ENCODE measurements at regions not wholly inside any gene's neighbourhood (a gene's known extent, or its start where the extent isn't known, plus 50 kb on each side); places are given as distances from the start of the nearest gene placed in this dataset.

DNA sequence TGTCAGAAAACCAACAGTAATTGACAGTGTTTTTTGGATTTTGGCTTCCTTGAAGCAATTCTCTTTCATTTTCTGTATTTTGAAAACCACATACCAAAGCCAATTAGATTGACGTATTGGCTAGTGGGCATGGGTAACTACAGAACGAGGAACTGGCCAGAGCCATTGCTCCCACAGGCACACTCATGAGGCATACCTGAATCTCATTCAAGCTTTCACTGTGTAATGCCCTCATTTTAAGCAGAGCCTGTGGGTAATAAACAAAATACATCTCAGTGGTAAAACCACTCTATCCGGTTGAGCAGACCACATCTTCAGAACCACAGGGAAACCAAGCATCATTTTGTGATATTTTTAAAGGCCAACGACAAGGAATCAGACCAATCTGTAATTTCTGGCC is 394.1 kb downstream of the ZNF608 start:
- no peak for DNase-seq

DNA sequence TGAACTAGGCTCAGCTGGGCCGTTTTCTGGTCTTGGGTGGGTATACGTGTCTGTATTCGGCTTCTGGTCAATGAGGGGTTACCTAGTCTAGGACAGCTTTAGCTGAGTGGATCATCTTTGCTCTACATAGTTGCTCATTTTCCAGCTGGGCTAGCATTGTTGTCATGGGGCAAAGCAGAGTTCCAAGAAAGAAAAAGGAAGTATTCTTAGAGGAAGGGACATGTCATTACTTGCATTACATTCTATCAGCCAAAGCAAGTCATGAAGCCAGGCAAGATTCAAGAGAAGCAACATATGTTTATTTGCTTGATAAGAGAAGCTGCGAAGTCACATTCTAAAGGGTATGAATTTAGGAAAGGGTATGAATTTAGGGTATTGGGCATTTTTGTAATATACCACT is 396.5 kb downstream of the ZNF608 start:
- DNase-seq: no peak

- DNase-seq: no peak
Measured at GRCh38 chr5:124343451-124343867, 403.0 kb downstream of the ZNF608 start.

- no peak for DNase-seq
Measured at GRCh38 chr5:124342986-124343385, 403.5 kb downstream of the ZNF608 start.

GRCh38 chr5:124342584-124342983 is 403.9 kb downstream of the ZNF608 start:
- DNase-seq: no peak

DNA sequence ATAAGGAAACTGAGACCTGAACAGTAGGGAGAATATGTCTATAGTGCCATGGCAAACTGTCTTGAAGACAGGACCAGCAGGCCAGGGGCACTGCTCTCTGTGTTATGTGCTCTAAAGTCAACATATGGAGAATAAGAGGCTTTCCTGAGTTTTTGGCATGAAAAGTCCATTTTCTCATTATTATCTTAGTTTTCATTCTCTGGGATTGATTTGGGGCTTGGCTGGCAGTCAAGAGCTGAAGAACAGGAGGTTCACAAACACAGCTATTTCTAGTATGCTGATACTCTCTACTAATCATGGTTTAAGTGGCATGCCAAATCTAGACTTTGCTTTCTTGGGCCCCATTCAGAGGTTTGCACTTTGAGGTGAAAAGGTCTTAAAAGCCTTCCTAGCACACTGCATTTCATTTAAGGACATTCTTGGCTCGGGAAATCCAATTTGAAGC is 404.4 kb downstream of the ZNF608 start:
- DNase-seq: no peak

- DNase-seq: no peak
Measured at GRCh38 chr5:124341066-124341858, 405.2 kb downstream of the ZNF608 start.

DNA sequence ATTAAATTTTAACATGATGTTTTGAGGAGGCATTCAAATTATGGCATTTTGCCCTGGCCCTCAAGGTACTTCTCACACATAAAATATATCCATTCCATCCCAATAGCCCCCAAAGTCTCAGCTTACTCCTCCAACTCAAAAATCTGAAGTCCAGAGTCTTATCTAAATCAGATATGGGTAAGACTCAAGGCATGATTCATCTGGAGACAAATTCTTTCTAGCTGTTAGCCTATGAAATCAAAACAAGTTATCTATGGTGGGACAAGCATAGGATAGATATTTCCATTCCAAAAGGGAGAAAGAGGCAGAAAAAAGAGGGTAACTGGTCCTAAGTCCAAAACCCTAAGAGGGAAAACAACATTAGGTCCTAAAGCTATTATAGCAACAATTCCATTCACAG is 408.4 kb downstream of the ZNF608 start:
- no peak for DNase-seq

- DNase-seq: no peak
Measured at GRCh38 chr5:124333298-124333979, 413.0 kb downstream of the ZNF608 start.

- DNase-seq: no peak
Measured at GRCh38 chr5:124332273-124332672, 414.2 kb downstream of the ZNF608 start.

GRCh38 chr5:124330595-124331220 is 415.7 kb downstream of the ZNF608 start:
- no peak for DNase-seq

GRCh38 chr5:124328201-124328600 is 418.2 kb downstream of the ZNF608 start:
- DNase-seq: no peak

GRCh38 chr5:124318661-124319060 is 427.8 kb downstream of the ZNF608 start:
- no peak for DNase-seq

DNA sequence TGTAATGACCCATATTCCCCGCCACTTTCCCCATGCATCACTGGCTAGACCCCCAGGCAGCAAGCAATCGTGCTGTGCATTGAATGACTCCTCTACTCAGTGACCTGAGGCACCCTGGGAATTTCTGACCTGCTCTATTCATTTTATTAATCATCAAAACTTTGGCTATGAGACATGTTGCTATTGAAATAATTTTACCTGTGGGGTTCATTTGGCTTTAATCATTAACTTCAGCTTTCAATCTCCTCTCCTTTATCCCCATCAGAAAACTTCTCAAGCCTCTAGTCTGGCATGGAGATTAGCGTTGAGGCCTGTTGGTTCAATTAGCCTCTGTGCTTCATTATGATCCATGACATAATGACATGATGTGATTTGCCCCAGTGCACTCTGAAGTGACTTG is 429.0 kb downstream of the ZNF608 start:
- no peak for DNase-seq

DNA sequence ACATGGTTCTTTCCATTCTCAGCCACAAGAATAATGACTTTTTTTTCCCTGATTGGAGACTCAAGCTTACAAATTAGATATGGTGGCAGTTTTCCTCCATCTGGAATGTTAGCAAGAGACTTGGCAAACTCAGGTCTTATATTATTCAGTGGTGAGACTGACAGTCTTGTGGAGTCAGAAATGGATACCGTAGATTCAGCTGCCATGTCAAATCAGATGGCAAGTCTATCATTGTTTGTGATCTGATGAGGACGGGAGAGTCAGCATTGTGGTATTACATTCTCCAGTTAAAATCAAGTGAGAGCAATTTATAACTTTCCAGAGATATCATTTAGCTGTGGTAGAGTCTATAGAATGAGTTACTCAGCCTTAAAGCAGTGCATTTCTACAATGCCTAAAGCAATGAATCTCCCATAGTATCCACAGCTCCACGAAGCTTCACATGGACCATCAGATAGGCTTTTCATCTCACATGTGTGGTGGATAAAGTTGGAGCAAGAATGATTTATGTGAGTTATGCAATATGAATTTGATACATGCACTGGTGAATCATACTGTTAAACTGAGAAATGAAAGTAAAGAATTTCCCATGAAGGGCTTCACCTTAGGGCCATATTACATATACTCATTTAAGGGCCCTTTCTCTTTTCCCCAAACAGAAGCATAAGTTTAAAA is 430.6 kb downstream of the ZNF608 start:
- no peak for DNase-seq

- DNase-seq: no peak
Measured at GRCh38 chr5:124310453-124310852, 436.0 kb downstream of the ZNF608 start.

GRCh38 chr5:124309241-124309980 is 437.0 kb downstream of the ZNF608 start:
- no peak for DNase-seq

DNA sequence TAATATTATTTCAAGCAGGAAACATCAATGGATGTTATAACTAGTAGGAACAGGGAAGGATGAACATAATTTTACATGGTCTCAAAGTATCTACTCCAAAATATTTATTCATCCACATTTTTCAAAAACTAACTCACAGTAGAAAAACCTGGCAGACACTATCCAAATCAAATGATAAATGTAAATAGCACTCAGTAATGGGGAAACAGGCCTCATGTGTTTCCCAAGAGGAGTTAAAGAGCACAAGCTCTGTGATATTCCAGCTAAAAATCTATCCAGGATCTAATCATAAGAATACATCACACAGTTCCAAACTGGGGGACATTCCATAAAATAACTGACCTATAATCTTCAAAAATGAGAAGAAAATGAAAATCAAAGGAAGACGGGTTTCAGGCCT is 443.1 kb downstream of the ZNF608 start:
- DNase-seq: no peak

DNA sequence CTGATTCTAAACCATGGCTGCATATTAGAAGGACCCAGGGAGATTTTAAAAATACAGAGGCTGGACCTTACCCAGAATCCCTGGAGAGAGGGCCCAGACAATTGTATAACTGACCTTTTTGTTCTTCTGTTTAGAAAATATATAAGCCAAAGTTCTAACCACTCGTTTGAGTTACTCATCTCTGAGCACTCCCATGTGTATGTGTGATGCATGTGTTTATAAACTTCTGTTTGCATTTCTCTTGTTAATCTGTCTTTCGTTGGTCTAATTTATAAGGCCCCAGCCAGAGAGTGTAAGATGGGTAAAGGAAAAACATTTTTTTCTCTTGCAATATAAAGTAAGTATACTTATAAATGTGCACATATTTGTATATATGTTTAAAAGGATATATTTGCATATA is 443.9 kb downstream of the ZNF608 start:
- no peak for DNase-seq

DNA sequence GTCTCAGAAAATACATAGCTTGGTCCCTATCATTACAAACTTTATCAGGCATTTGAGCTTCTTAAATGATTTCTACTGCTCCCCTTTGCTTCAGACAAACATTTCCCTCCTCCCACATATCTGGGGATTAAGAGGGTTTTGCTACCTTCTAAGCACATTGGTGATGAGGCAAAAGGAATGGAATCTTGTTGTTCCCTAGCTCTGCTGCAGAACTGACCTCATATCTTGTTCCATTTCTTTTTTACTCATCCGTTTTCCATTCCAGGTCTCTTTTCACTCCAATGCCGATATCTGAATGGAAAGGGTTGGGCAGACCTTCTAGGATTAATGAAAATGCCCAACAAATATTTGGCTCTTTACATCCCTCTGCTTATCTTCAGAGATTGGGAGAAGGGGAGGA is 444.6 kb downstream of the ZNF608 start:
- no peak for DNase-seq

- no peak for DNase-seq
Measured at GRCh38 chr5:124300815-124301621, 445.4 kb downstream of the ZNF608 start.

DNA sequence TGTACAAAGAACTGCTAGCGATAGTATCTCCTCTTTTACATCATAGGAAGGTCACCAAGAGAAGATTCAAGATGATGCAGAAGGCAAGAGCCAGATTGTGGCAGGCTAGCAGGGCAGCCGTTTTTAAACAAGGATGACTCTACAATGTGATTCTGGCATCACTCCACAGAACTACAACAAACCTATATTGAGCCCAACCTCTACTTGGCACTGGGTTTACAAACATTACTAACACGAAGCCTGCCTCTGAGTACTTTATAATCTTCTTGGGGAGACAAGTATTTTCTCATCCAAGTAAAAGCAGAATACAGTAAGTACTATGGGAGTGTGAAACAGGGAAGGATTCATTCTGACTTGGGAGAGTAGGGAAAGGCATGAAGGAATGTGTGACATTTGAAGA is 448.6 kb downstream of the ZNF608 start:
- DNase-seq: no peak
